Chondrocyte (in vitro differentiated cells): ENCODE measurements at regions not wholly inside any gene's neighbourhood (a gene's known extent, or its start where the extent isn't known, plus 50 kb on each side); places are given as distances from the start of the nearest gene placed in this dataset.

ENCODE experiments used
- DNase-seq: peaks from one replicate; pipeline ENCODE4 v3.0.0; 2021; ENCODE audit warnings: mixed read lengths, low spot score
- H3K27ac Mint-ChIP-seq: one replicate; pipeline ENCODE4 v1.8.0; 2021; ENCODE audit warnings: mild to moderate bottlenecking, moderate library complexity, mixed read lengths; ENCODE audit not compliant: unreplicated experiment
- H3K27me3 Mint-ChIP-seq: 2 replicates; pipeline ENCODE4 v1.8.0; 2021; ENCODE audit warnings: low read depth, mixed read lengths
- H3K36me3 Mint-ChIP-seq: 2 replicates; pipeline ENCODE4 v1.8.0; 2021; ENCODE audit warnings: low read depth, mixed read lengths
- H3K4me1 Mint-ChIP-seq: 2 replicates; pipeline ENCODE4 v1.8.0; 2021; ENCODE audit warnings: low read depth, mild to moderate bottlenecking, mixed read lengths
- H3K4me3 Mint-ChIP-seq: one replicate; pipeline ENCODE4 v1.8.0; 2021; ENCODE audit warnings: mild to moderate bottlenecking, moderate library complexity, mixed read lengths; ENCODE audit not compliant: unreplicated experiment
- H3K9me3 Mint-ChIP-seq: 2 replicates; pipeline ENCODE4 v1.8.0; 2021; ENCODE audit warnings: low read depth, mixed read lengths
- TF ChIP-seq, protein P1 (sequence below): fragments of 200-600 bp; sonication (generic); IDR thresholded peaks from 2 replicates; pipeline ENCODE4 v1.5.0; 2021; ENCODE audit warnings: antibody characterized with exemption, mild to moderate bottlenecking, moderate library complexity

DNA sequence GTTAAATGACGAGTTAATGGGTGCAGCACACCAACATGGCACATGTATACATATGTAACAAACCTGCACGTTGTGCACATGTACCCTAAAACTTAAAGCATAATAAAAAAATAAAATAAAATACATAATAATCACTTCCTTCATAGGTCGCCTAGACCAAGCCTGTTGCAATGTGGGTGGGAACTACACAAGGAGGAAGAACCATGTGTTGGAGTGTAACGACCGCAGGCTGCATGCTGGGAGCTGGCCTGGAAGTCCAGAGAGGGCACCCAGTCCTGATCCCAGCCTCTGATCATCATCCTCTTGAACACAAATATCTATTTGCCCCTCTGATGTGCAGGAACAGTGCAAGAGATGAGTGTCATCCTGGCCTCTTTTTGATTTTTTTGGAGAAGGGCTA is 224.7 kb upstream of the ASIC2 start:
- Mint-ChIP-seq H3K9me3 (peaks cover 10% of the 10 kb centered on the region), H3K27me3 (no peaks in the 10 kb centered on the region), H3K4me1 (no peaks in the 10 kb centered on the region), H3K4me3 (no peak overlapping the region), H3K36me3 (no peaks in the 10 kb centered on the region), H3K27ac (no peak overlapping the region)
- TF ChIP-seq, protein P1, sequence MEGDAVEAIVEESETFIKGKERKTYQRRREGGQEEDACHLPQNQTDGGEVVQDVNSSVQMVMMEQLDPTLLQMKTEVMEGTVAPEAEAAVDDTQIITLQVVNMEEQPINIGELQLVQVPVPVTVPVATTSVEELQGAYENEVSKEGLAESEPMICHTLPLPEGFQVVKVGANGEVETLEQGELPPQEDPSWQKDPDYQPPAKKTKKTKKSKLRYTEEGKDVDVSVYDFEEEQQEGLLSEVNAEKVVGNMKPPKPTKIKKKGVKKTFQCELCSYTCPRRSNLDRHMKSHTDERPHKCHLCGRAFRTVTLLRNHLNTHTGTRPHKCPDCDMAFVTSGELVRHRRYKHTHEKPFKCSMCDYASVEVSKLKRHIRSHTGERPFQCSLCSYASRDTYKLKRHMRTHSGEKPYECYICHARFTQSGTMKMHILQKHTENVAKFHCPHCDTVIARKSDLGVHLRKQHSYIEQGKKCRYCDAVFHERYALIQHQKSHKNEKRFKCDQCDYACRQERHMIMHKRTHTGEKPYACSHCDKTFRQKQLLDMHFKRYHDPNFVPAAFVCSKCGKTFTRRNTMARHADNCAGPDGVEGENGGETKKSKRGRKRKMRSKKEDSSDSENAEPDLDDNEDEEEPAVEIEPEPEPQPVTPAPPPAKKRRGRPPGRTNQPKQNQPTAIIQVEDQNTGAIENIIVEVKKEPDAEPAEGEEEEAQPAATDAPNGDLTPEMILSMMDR: no peak
- DNase-seq: no peak

DNA sequence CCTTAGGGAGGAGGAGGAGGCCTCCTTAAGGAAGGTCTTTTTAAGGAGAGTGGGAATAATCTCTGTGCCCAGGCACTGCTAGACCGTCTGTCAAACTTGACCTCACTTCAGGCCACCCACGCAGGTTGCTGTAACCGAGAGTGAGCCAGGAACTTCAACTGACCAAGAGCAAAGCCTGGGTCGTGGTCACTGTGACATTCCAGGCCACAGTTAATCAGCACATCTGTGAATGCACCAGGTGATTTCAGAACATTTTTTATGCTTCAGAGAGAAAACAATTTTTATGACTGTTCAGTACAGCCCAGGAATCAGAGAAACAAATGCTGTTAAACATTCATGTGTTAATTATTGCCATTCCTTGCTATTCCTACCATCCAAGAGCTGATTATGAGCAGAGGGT is 226.6 kb upstream of the ASIC2 start:
- no peak overlapping the region for H3K27ac Mint-ChIP-seq

GRCh38 chr17:33520426-33521330 is 227.6 kb upstream of the ASIC2 start:
- no peaks in the 10 kb centered on the region for H3K9me3 Mint-ChIP-seq
- H3K4me1 Mint-ChIP-seq: no peaks in the 10 kb centered on the region
- TF ChIP-seq, protein P1: peak; percentile 79
- H3K27me3 Mint-ChIP-seq: peaks cover 2% of the 10 kb centered on the region
- no peaks in the 10 kb centered on the region for H3K36me3 Mint-ChIP-seq
- DNase-seq: no peak
- H3K4me3 Mint-ChIP-seq: no peak overlapping the region
- no peak overlapping the region for H3K27ac Mint-ChIP-seq

More for the DNA sequence above, 226.6 kb upstream of the ASIC2 start:
- Mint-ChIP-seq H3K27me3 (no peaks in the 10 kb centered on the region), H3K4me1 (no peaks in the 10 kb centered on the region), H3K9me3 (no peaks in the 10 kb centered on the region), H3K36me3 (no peaks in the 10 kb centered on the region), H3K4me3 (no peak overlapping the region)
- DNase-seq: no peak
- TF ChIP-seq, protein P1: no peak

DNA sequence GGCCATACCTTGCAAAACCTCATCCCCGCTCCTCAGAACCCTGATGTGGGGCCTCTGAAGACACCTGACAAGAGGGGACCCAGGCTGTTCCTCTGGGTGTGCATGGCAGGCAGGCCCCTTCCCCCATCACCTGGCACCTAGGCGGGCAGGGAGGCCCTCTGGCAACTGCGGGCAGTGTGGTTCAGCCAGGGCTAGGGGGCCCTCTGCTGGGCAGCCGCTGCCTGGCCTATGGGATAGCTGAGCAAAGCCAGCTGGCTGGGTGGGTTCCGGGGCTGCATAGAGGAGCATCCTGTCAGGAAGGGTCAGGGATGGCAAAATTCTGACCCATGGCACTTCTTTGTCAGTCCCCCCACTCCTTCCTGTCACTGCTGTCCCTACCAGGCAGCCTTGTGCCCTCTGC is 228.7 kb upstream of the ASIC2 start:
- TF ChIP-seq, protein P1: peak; percentile 16
- DNase-seq: no peak
- H3K36me3 Mint-ChIP-seq: no peaks in the 10 kb centered on the region
- peaks cover 5% of the 10 kb centered on the region for H3K27me3 Mint-ChIP-seq
- H3K9me3 Mint-ChIP-seq: peaks cover 5% of the 10 kb centered on the region
- no peaks in the 10 kb centered on the region for H3K4me1 Mint-ChIP-seq
- H3K4me3 Mint-ChIP-seq: no peak overlapping the region
- no peak overlapping the region for H3K27ac Mint-ChIP-seq

- H3K27ac Mint-ChIP-seq: no peak overlapping the region
- H3K27me3 Mint-ChIP-seq: peaks cover 5% of the 10 kb centered on the region
- TF ChIP-seq, protein P1: no peak
- H3K36me3 Mint-ChIP-seq: no peaks in the 10 kb centered on the region
- H3K4me1 Mint-ChIP-seq: no peaks in the 10 kb centered on the region
- no peak for DNase-seq
- H3K4me3 Mint-ChIP-seq: no peak overlapping the region
- peaks cover 12% of the 10 kb centered on the region for H3K9me3 Mint-ChIP-seq
Measured at GRCh38 chr17:33522623-33523022, 229.5 kb upstream of the ASIC2 start.
